ENCODE measurements at regions not wholly inside any gene's neighbourhood (a gene's known extent, or its start where the extent isn't known, plus 50 kb on each side); places are given as distances from the start of the nearest gene placed in this dataset.
A peak's percentile ranks its signal among the peaks of the same experiment; 100 is the strongest.

GRCh38 chr10:60728056-60728455 is 50.2 kb upstream of the CDK1 start:
- no peak for DNase-seq

- DNase-seq: no peak
These were observed 52.0 kb upstream of the CDK1 start for GRCh38 chr10:60726257-60726656.

- no peak for DNase-seq
These were observed 55.7 kb upstream of the CDK1 start for GRCh38 chr10:60722623-60723022.

DNA sequence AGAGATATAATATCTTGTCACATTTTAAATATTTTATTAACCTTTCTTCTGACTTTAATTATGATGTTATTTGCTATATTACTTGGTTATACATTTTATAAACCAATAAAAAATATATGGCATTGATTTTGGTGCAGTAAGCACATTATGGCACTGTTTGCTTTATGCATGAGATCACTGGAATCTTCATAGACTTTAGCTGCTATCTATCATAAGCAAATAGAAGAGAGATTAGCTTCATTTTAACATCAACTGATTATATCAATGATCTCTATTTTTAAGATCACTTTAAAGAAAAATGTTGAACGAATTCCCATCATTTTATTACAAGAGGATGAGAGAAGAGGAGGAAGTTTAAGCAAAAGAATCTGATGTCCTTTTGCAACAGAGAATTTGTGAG is 58.6 kb upstream of the CDK1 start:
- DNase-seq: no peak

GRCh38 chr10:60718886-60719285 is 59.4 kb upstream of the CDK1 start:
- no peak for DNase-seq

DNA sequence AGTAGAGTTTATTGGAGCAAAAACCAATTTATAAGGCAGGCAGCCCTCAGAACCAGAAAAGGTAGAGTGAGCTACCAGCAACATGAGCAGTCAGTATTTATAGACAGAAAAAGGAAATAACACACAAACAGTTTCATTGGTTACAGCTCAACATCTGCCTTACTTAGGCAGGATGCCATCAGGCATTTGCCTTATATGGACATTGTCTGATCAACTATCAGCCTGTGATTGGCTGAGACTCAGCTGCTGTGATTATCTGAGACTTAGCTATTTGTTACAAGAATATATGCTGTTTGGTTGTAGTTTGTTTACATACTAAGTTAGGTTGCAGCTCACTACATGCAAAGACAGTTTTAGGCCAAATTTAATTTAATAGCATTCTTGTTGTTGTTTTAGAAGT is 60.4 kb upstream of the CDK1 start:
- DNase-seq: no peak

- no peak for DNase-seq
These were observed 64.0 kb upstream of the CDK1 start for GRCh38 chr10:60714233-60714632.

GRCh38 chr10:60711496-60711895 is 66.8 kb upstream of the CDK1 start:
- DNase-seq: no peak

DNA sequence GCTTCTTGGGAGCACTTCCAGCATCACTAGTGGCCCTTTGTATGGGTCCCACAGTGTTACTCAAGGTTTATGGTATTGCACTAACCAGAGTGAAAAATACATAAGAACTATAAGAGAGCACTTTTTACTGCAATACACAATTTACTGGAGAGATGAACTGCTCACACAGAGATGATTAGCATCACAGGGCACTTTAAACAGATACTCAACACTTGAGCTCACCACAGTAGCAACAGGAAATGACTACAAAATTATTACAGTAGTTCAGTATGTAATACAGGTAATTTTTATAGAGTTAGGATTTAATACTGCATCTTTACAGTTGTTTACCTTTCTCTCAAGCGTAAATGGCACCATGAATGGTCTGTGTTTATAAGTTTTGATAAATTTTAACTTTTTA is 68.2 kb upstream of the CDK1 start:
- no peak for DNase-seq

DNA sequence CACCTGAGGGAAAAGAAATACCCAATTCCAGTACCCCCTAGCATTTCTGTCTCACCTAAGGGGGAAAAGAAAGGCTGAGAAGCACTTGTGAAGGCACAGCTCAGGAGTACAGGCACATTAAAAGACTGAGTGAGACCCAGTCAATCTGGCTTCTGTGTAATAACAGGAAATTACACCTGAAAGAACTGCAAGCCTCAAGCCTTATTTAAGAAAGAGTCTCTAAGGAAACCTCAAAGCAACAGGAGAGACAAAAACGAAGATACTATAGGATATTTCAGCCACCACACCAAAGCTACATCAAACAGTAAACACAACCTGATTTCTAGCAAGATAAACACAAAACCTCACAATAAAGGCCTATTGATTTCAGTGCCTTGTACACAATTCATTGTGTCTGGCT is 69.6 kb upstream of the CDK1 start:
- DNase-seq: no peak

DNA sequence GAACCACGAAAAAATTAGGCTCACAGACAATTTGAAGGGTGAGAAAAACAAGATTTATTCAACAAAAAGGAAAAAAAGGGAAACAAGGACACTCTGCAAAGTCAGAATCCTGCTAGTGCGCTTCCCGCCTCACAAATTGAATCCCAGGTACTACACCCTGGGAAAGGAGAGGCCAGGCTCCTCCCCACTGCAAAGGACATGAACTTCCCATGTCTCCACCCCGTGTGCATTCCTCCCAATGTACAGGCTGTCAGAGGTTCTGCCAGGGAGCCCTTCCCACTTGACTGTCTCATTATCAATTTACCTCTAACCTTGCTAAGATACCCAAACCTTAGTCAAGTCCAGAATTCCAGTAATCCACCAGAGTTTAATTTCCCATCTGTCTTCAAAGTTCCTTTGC is 70.4 kb upstream of the CDK1 start:
- DNase-seq: no peak

DNA sequence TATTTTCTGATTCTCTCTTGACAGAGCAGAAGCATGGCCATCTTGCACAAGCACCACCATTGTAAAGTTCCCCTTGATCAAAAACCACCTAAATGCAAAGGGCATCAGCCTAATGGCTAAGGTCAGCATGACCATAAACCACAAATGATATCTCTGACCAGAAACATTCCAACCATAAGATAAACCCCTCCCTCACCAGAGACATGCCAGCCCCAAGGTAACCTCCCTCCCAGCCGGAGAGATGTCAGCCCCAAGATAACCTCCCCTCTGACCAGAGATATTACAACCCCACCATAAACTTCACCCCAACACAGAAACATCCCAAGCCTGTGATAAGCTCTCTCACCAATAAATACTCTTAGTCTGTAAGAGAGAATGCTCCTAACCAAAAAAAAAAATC is 72.1 kb upstream of the CDK1 start:
- DNase-seq: no peak

GRCh38 chr10:60705376-60705775 is 72.9 kb upstream of the CDK1 start:
- DNase-seq: no peak

- DNase-seq: no peak
These were observed 73.8 kb upstream of the CDK1 start for GRCh38 chr10:60704471-60704870.

DNA sequence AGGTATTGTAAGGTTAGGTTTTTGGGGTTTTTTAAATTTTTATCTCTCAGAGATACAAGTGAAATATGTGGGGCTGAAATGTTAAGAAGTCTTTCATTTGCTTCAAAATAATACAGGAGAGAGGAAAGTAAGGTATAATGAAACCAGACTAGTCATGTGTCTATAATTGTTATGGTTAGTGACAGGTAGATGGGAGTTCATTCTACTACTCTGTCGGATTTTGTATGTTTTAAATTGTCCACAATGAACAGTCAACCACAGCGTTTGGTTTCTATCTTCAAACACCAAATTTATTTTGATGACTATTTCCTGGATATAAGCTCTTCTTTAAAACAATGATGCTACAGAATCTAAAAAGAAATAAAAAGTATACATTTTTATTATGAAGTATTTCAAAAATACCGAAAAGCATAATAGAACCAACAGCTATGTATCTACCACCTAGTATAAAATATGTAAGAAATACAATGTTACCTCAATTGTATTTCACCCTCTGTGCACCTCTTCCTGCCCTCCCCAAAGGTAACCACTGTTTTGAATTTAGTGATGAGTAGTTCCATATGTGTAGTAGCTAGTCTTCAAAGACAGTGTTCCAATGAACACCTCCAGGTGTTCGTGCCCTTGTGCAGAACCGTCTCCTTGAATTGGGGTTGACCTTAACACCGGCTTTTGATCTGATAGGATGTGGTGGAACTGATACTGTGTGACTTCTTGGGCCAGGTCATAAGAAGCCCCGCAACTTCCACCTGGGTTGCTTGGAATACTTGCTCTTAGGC is 74.8 kb upstream of the CDK1 start:
- DNase-seq: no peak

- no peak for DNase-seq
These were observed 90.6 kb upstream of the CDK1 start for GRCh38 chr10:60687679-60688078.

DNA sequence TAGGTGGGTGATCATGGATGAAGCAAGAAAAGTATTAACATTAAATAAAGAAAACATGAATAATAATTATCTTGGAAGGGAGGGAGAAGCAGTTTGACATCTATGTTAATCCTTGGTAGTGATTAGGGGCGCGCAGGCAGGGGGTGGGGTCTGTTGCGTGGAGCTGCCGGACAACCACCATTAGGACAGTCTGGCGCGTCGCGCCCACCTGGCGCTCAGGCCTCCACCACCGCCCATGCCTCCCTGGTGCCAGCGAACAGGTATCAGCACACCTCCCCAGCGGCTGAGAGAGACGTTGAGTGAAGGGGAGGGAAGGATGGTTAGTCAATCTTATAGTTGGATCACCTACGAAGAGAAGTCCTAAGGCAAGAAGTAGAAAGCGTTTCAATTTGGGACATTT is 94.2 kb upstream of the CDK1 start:
- DNase-seq: no peak

DNA sequence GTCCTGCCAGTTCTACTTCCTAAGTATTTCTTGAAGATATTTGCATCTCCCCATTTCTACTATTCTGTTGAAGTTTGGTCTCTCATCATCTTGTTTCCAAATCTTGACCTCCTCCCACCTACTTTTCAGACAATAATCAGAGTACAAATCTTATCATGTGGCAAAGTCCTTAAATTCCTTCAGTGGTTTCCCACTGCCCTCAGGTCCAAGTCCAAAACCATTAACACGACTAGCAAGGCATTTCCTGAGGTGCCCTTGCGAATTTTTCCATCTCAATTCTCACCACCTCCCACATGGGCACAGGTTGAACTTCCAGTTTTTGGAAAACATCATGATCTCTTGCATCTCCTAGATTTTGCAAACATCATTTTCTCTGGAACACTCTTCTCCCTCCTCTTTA is 97.2 kb upstream of the CDK1 start:
- DNase-seq: no peak

DNA sequence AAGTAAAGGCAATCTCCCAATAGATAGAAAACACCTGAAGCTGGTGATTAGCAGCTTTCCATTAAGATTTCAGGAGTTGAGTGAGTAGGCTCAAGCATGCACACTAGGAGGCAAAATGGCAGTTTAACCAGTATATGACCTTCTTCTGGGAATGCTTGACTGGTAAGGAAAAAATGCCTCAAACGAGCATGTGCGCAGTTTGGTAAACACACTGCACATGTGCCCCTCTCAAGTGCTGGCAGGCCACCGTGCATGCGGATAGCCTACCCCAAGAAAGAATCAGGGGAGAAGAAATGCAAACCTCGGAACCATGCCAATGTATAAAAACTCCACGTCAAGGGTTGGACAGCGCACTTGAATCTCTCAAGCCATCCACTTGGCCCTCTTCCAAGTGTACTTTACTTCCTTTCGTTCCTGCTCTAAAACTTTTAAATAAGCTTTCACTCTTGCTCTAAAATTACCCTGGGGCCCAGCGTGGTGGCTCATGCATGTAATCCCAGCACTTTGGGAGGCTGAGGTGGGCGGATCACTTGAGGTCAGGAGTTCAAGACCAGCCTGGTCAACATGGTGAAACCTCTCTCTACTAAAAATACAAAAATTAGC is 98.8 kb upstream of the CDK1 start:
- DNase-seq: no peak

- DNase-seq: no peak
These were observed 99.3 kb upstream of the CDK1 start for GRCh38 chr10:60678978-60679377.

DNA sequence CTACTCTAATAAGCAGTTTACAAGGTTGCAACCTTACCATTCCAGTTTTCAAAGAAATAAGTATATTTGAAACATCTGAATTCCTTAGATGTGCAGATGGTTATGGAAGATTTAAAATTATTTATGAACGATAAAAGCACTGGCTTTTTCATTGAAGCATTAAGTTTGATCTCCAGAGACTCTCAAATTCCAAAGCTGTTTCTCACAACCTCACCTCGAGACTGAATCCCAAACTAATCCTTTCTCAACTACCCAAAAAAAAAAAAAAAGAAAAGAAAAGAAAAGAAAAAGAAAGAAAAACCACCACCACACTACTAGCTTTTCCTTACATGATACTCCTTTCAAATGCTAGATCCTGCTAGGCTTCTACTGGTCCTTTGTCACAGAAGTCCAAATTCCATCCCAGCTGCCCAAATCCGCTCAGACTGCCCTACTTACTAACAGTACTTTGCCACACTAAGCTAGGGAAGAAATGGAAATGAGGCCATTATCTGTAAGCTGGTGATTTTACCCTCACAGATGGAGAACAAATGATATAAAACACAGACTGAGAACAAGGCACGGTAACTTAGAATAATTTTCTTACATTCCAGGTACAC is 100.6 kb upstream of the CDK1 start:
- DNase-seq: no peak

GRCh38 chr10:60675236-60675635 is 103.0 kb upstream of the CDK1 start:
- DNase-seq: no peak

DNA sequence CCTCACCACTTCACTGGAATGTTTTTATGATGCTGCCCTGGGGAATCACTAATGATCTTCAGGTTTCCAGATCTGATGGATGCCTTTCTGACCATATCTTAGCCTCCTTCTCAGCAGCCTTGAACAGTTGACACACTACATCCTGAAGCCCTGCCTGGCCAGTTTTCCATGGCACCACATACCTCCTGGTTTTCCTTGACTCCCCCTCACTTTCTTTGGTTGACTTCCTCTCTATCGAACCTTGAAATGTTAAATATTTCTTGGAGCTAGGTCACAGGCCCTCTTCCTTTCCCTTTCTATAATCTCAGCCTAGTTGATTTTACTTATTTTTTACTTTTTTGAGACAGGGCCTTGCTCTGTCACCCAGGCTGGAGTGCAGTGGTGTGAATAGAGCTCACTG is 108.8 kb upstream of the CDK1 start:
- DNase-seq: no peak

DNA sequence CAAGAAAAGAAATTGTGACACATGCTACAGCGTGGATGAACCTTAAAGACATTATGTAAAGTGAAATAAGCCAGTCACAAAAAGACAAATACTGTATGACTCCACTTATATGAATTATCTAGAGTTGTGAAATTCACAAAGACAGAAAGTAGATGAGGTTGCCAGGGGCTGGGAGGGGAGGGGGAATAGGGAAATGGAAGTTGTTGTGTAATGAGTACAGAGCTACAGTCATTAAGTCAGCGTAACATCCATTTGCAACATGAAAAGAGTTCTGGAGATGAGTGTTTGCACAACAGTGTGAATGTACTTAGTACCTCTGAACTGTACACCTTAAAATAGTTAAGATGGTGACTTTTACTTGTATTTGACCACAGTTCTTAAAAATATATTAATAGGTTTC is 112.1 kb upstream of the CDK1 start:
- peak; percentile 67 to 73 for DNase-seq

GRCh38 chr10:60664859-60665258 is 113.4 kb upstream of the CDK1 start:
- DNase-seq: peak in 1 of 2 donors; percentile 3
